ENCODE measurements at regions not wholly inside any gene's neighbourhood (a gene's known extent, or its start where the extent isn't known, plus 50 kb on each side); places are given as distances from the start of the nearest gene placed in this dataset.
A peak's percentile ranks its signal among the peaks of the same experiment; 100 is the strongest.

DNA sequence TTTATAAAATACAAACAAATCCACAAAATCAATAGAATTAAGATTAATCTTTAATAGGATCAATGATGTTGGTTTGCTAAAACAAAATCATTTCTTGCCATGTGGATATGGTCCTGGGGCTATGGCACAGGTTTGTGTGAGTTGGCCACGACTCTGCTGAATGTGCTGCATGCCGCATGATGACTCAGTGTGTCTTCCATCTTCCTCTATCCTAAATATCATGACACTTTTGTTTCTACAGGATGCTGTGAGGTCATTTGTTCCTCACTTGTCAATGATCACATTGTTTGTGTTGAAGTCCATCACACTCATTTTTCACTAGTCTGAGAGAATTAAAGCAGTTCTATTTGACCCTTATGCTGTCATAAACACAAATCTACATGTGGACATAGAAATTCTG is 167.2 kb upstream of the ZBED5 start:
- no peak for DNase-seq
- no peaks in the 10 kb centered on the region for H3K9me3 ChIP-seq (ENCODE audit: severe bottlenecking)
- H3K4me3 ChIP-seq (ENCODE audit: low read depth, low read length), result no peak overlapping the region
- H3K27me3 ChIP-seq (ENCODE audit: insufficient read depth, low read depth, severe bottlenecking), result no peaks in the 10 kb centered on the region
- no peak for TF ChIP-seq CTCF (IDR thresholded peaks at IDR 0.05; ENCODE audit: low read depth, low read length)
- H3K36me3 ChIP-seq, result no peaks in the 10 kb centered on the region
- H3K27ac ChIP-seq, result no peak overlapping the region

DNA sequence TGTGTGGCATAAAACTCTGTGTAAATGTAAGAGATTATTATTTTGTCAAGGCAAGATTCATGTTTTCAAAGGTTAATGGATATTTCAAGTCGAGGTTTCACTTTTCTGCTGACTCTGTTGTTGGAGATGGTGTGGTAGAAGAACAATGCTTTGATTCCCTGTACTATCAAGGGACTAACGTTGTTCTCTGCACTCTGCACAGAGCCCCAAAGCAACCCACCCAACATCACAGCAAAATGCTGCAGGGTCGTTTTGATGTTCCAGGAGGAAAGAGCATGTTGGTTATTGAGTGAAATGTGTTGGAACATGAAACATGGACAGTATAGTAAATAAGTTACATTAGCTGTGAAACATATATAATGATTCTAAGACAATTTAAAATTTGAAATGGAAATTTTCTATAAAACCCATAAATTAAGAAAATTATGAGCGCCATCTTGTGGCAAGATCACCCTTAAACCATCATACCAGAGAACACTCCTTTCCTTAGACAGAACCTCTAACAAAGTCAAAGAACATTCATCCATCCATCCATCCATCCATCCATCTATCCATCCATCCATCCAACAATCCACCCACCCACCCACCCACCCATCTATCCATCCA is 164.4 kb upstream of the ZBED5 start:
- 0 out of 2 replicates have a peak, but pooled peaks have one; percentile 11 for TF ChIP-seq CTCF (IDR thresholded peaks at IDR 0.05; ENCODE audit: low read depth, low read length)
- Histone ChIP-seq H3K9me3 (ENCODE audit: severe bottlenecking) (no peaks in the 10 kb centered on the region), H3K36me3 (no peaks in the 10 kb centered on the region), H3K27ac (no peak overlapping the region), H3K4me3 (ENCODE audit: low read depth, low read length) (no peak overlapping the region), H3K27me3 (ENCODE audit: insufficient read depth, low read depth, severe bottlenecking) (no peaks in the 10 kb centered on the region)
- no peak for DNase-seq

GRCh38 chr11:11021563-11021962 is 163.7 kb upstream of the ZBED5 start:
- H3K9me3 ChIP-seq (ENCODE audit: severe bottlenecking), result no peaks in the 10 kb centered on the region
- TF ChIP-seq CTCF (IDR thresholded peaks at IDR 0.05; ENCODE audit: low read depth, low read length), result no peak
- no peak for DNase-seq
- no peaks in the 10 kb centered on the region for H3K36me3 ChIP-seq
- H3K4me3 ChIP-seq (ENCODE audit: low read depth, low read length), result no peak overlapping the region
- H3K27ac ChIP-seq, result no peak overlapping the region
- no peaks in the 10 kb centered on the region for H3K27me3 ChIP-seq (ENCODE audit: insufficient read depth, low read depth, severe bottlenecking)

DNA sequence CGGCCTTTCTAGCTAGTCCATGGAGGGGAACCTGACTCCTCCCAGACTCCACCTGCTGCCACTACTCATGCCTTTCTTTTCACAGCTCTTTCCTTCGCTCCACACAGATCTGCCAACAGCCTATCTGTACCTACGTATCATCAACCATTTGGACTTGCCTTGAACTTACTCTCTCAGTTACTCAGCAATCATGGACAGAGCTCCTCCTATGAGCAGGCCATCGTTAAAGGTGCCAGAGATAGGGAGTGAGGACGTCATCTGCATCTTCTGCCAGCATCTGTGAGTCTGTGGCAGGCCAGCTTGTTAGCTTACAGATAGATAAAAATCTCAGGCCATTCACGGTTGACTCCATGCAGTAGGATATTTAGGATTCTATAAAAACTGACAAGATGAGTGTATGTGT is 162.9 kb upstream of the ZBED5 start:
- DNase-seq, result no peak
- TF ChIP-seq CTCF (IDR thresholded peaks at IDR 0.05; ENCODE audit: low read depth, low read length), result no peak
- H3K9me3 ChIP-seq (ENCODE audit: severe bottlenecking), result no peaks in the 10 kb centered on the region
- no peaks in the 10 kb centered on the region for H3K36me3 ChIP-seq
- H3K27me3 ChIP-seq (ENCODE audit: insufficient read depth, low read depth, severe bottlenecking), result no peaks in the 10 kb centered on the region
- H3K4me3 ChIP-seq (ENCODE audit: low read depth, low read length), result no peak overlapping the region
- no peak overlapping the region for H3K27ac ChIP-seq

DNA sequence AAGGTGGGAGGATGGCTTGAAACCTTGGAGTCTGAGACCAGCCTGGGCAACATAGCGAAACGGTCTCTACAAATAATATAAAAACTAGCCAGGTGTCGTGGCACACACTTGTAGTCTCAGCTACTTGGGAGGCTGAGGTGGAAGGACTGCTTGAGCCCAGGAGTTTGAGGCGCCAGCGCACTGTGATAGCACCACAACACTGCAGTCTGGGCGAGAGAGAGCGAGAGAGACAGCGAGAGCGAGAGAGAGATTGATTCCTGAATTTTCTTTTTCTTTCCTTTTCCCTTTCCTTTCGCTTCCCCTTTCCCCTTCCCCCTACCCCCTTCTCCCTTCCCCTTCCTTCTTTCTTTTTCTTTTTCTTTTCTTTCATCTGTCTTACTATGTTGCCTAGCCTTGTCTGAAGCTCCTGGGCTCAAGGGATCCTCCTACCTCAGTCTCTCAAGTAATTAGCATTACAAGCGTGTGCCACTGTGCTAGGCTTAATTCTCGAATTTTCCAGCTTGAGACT is 162.4 kb upstream of the ZBED5 start:
- no peak for TF ChIP-seq CTCF (IDR thresholded peaks at IDR 0.05; ENCODE audit: low read depth, low read length)
- H3K9me3 ChIP-seq (ENCODE audit: severe bottlenecking), result no peaks in the 10 kb centered on the region
- no peak overlapping the region for H3K27ac ChIP-seq
- no peak for DNase-seq
- no peaks in the 10 kb centered on the region for H3K27me3 ChIP-seq (ENCODE audit: insufficient read depth, low read depth, severe bottlenecking)
- H3K4me3 ChIP-seq (ENCODE audit: low read depth, low read length), result no peak overlapping the region
- H3K36me3 ChIP-seq, result no peaks in the 10 kb centered on the region

GRCh38 chr11:11016943-11017342 is 159.1 kb upstream of the ZBED5 start:
- Histone ChIP-seq H3K4me3 (ENCODE audit: low read depth, low read length) (no peak overlapping the region), H3K27ac (no peak overlapping the region), H3K9me3 (ENCODE audit: severe bottlenecking) (no peaks in the 10 kb centered on the region), H3K27me3 (ENCODE audit: insufficient read depth, low read depth, severe bottlenecking) (no peaks in the 10 kb centered on the region), H3K36me3 (no peaks in the 10 kb centered on the region)
- TF ChIP-seq CTCF (IDR thresholded peaks at IDR 0.05; ENCODE audit: low read depth, low read length), result no peak
- DNase-seq, result no peak
